ENCODE measurements at regions not wholly inside any gene's neighbourhood (a gene's known extent, or its start where the extent isn't known, plus 50 kb on each side); places are given as distances from the start of the nearest gene placed in this dataset.
"Not testable (repeated sequence)": the region's sequence is repeated elsewhere in the genome, so short reads cannot be mapped to it uniquely, and the experiment has no call there.

DNA sequence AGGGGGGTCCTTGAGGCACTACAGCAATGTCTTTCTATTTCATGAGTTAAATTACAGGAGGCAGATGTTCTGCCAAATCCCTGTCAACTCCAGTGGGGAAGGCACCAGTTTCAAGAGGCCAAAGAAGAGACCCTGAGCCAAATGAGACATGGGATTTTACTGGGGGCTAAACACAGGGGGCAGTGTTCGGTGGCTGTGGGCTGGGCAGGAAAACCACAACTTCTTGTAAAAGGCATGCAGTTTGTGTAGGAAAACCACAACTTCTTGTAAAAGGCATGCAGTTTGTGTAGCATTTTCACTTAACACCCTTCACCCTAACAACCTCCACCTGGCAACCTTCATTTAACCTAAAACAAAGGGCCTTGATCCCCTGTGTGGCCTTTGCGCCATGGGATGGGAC lies 61.0 kb downstream of the POLR2M start:
- DNase-seq = no peak

GRCh38 chr15:57769266-57769665 lies 62.8 kb downstream of the POLR2M start:
- DNase-seq = no peak

GRCh38 chr15:57770495-57770894 lies 64.0 kb downstream of the POLR2M start:
- no peak for DNase-seq

GRCh38 chr15:57772223-57772957 lies 65.9 kb downstream of the POLR2M start:
- DNase-seq = no peak

DNA sequence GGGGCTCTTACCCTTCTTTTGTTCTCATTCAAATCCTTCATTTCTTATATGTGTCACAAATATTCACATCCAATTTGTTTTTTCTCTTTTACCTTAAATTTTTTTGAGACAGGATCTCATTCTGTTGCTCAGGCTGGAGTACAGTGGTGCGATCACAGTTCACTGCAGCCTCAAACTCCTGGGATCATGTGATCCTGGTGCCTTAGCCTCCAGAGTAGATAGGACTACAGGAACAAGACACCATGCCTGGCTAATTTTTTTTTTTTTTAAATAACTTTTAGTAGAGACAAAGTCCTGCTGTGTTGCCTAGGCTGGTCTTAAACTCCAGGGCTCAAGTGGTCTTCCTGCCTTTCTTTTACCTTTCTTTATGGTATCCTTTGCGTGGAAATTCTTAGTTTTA lies 66.5 kb downstream of the POLR2M start:
- DNase-seq = no peak

GRCh38 chr15:57777003-57777402 lies 70.5 kb downstream of the POLR2M start:
- DNase-seq = no peak

DNA sequence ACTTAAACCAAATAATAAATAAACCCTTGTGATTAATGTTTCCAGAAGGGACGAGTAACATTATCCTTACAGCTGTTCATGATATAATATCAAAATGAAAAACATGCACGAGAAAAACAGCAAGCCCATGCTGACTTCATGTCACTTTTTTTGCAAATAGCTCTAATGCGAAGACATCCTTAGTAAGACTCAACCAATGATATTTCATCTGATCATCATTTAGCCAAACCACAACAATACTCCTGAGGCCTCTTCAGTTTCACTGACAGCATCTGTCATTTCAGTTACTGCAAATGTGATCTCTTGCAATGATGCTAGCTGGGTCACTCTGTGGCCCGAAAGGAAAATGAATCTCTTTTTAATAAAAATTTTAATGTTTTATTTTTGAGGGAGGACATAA lies 74.0 kb downstream of the POLR2M start:
- DNase-seq = no peak

- no peak for DNase-seq
These were observed 76.2 kb downstream of the POLR2M start for GRCh38 chr15:57782731-57783130.

- no peak for DNase-seq
These were observed 77.6 kb downstream of the POLR2M start for GRCh38 chr15:57784081-57784511.

- no peak for DNase-seq
These were observed 78.5 kb downstream of the POLR2M start for GRCh38 chr15:57785039-57785438.

- no peak for DNase-seq
These were observed 79.4 kb downstream of the POLR2M start for GRCh38 chr15:57785959-57786358.

DNA sequence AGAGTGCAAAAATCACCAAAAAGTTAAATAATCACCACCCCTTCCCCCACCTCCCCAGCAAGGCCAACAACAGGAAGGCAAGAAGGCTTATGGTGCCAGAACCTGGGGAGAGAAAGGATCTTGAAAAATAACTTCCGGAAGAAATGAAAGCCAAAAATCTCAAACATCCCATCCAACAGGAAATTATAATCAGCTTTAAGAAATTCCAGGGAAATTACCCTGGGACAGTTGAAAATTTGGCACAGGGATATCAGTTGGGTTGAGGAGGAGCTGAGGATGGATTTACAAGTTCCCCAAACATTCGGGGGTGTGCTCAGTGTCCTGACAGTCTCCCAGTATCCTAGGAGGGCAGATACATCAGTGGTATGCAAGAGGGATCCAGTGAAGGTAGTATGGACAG lies 82.7 kb downstream of the POLR2M start:
- DNase-seq = no peak

DNA sequence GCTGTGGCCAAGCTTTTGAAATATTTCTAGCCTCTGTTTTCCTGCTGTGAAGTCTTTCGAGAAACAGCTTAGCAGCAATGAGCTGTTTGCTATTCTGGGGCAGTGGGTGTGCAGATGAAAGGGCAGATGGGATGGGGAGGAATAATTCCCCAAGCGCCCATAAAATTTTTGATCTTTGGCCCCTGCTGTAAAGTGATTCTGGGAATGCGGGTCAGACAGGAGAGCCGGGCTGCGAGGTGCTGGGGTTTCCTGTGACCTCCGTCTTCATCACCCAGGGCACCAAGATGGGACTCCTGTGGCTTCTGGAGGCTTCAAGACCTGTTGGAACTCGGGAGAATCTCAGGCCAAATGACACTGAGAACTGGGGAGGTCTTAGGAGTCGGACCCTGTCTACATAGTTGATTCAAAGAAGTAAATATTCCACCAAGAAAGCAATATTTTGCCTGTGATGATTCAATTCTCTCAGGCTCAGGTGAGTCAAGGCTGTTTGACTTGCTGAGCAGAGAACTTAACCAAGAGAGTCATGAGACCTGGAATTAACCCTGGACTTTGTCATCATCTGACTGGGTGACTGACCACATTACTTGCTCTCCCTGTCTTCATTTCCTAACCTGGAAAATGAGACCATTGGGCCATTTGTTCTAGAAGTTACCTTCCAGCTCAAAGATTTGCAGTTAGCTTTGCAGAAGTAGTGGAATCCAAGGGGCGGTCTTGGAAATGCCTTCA lies 86.4 kb downstream of the POLR2M start:
- no peak for DNase-seq

DNA sequence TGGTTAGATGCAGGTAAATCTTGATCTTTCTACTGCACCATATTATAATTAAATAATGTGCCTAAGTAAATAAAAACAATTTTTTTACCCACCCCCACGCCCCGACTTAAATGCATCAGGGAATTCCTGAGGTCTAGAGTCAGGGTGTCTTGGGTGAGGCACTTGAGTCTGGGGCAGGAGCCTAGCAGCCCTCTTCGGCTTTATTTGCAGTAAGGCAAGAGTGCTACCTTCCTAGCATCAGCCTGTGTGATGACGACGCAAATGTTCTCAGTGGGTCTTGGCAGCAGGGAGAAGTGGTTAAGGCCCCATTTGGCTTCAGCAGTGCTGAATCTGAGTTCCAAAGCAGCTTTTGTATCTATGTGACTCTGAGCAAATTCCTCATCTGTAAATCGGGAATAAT lies 88.7 kb downstream of the POLR2M start:
- no peak for DNase-seq

DNA sequence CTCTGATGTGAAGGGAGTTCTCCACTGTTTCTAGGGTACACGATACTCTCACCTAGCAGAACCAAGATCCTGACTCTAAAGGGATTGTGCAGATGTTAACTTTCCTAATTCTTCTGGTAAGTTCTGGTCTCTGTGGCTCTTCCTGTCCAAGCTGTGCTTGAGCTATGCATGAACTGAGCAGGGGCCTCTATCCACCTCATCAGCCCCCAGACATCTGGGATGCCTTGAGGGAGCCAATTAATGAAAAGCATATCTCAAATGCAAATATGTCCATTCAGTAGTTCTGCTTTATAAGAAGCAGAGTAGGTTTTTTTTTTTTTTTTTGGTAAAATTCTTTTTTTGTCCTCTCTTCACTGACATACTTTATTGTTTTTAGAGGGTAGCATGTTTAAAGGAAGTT lies 89.6 kb downstream of the POLR2M start:
- no peak for DNase-seq

DNA sequence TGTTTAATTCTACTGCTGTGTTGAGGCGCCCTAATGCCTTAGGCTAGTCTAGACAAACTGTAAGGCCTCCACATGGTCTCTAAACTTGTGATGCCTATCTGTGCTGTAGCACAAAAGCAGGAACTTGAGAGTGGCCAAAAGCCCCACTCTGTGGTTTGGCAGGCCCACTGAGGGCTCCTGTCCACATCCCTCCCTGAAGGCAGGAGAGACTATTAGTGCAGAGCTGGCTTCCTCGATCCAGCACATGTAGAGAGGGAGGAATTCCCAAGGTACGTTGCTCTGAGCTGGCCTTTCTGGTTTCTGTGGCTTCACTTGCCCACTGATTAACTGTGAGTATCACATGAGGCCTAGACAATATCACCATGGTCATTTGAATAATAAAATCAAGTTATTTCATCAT lies 90.6 kb downstream of the POLR2M start:
- no peak for DNase-seq

- DNase-seq = no peak
These were observed 91.2 kb downstream of the POLR2M start for GRCh38 chr15:57797568-57798267.

DNA sequence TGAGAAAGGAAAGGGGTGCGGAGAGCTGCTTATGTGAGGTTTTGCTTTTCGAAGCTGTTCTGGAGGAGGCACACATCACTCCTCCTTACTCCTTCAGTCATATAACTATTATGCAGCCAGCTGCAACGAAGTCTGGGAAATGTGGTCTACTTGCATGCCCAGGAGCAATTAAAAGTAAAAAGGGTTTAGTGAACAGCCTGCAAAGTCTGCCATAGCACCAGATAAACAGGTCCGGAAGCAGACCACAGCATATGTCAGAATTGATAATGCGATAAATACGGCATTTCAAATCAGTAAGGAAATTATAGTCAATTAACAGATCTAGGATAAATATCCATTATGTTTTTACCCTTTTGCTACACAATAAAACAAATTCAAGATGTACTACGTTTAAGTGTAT lies 99.5 kb downstream of the POLR2M start:
- DNase-seq = no peak

- not testable (repeated sequence) for DNase-seq
These were observed 102.8 kb downstream of the POLR2M start for GRCh38 chr15:57809285-57809684.

DNA sequence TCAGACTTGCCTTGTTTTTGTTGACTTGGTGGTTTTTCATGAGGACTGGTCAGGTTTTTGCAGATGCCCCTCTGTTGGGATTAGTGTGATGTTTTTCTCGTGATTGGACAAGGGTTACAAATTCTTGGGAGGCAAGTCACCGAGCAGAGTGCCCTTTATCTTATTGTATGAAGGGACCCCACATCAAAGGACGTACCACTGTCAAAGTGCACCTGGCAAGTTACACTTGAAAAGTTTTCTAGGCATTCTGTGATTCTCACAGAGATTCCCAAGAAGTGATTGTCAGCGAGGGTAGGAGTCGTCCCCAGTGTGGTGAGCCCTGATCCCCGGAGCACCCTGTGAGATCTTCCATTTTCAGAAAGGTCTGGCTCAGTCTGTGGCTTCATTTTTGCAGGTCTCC lies 110.1 kb downstream of the POLR2M start:
- no peak for DNase-seq

GRCh38 chr15:57819646-57820045 lies 113.1 kb downstream of the POLR2M start:
- no peak for DNase-seq

- DNase-seq = no peak
These were observed 113.6 kb downstream of the POLR2M start for GRCh38 chr15:57820119-57820518.

DNA sequence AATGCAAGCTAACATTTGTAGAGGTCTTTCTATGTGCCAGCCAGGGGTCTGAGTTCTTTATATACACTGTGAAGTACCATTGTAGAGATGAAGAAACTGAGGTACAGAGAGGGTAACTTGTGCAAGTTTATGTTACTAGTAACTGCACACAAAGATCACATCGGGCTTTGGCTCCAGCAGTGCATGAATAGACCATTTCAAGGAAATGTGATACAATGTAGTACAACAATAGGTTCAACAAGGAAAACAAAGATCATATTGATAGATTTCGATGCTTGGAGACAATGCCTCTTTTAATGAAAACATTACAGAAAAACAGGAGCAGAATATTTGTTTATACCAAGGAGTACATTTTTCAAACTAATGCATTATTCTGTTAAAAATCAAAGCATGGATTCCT lies 115.3 kb downstream of the POLR2M start:
- peak; percentile 19 to 87 for DNase-seq

GRCh38 chr15:57823325-57823882 lies 116.9 kb downstream of the POLR2M start:
- no peak for DNase-seq
